HUES6 (cell line): ENCODE measurements at regions not wholly inside any gene's neighbourhood (a gene's known extent, or its start where the extent isn't known, plus 50 kb on each side); places are given as distances from the start of the nearest gene placed in this dataset.

Experiments used
- H3K27ac ChIP-seq: 2 replicates; pipeline ENCODE4 v1.7.0; 2013; ENCODE audit warnings: low read depth, mild to moderate bottlenecking, low read length, inconsistent platforms
- H3K27me3 ChIP-seq: 2 replicates; pipeline ENCODE4 v1.6.1; 2013; ENCODE audit warnings: low read length; ENCODE audit not compliant: control insufficient read depth, insufficient read depth
- H3K36me3 ChIP-seq: 2 replicates; pipeline ENCODE4 v1.6.1; 2013; ENCODE audit warnings: low read length; ENCODE audit not compliant: control insufficient read depth, insufficient read depth
- H3K4me1 ChIP-seq: 2 replicates; pipeline ENCODE4 v1.6.1; 2013; ENCODE audit warnings: low read length; ENCODE audit not compliant: control insufficient read depth, insufficient read depth
- H3K4me3 ChIP-seq: 2 replicates; pipeline ENCODE4 v1.5.1; 2013; ENCODE audit warnings: low read depth, low read length
- H3K9ac ChIP-seq: one replicate; pipeline ENCODE4 v1.6.1; 2013; ENCODE audit warnings: mild to moderate bottlenecking, low read length
- H3K9me3 ChIP-seq: 2 replicates; pipeline ENCODE4 v1.6.1; 2013; ENCODE audit warnings: low read depth, low read length; ENCODE audit not compliant: control insufficient read depth, insufficient read depth

GRCh38 chr14:98598576-98598975, 673.4 kb downstream of the BCL11B start:
- H3K4me3 ChIP-seq, result no peak overlapping the region
- H3K9ac ChIP-seq, result no peak overlapping the region
- no peak overlapping the region for H3K27ac ChIP-seq
- H3K9me3 ChIP-seq, result peaks cover 16% of the 10 kb centered on the region
- H3K4me1 ChIP-seq, result no peaks in the 10 kb centered on the region
- H3K27me3 ChIP-seq, result no peaks in the 10 kb centered on the region
- no peaks in the 10 kb centered on the region for H3K36me3 ChIP-seq

GRCh38 chr14:98599082-98599481, 672.9 kb downstream of the BCL11B start:
- Histone ChIP-seq H3K27me3 (no peaks in the 10 kb centered on the region), H3K4me1 (no peaks in the 10 kb centered on the region), H3K36me3 (no peaks in the 10 kb centered on the region), H3K9ac (no peak overlapping the region), H3K4me3 (no peak overlapping the region), H3K9me3 (peaks cover 16% of the 10 kb centered on the region), H3K27ac (no peak overlapping the region)

GRCh38 chr14:98602983-98603382, 669.0 kb downstream of the BCL11B start:
- H3K4me1 ChIP-seq, result no peaks in the 10 kb centered on the region
- no peak overlapping the region for H3K27ac ChIP-seq
- H3K9me3 ChIP-seq, result peaks cover 2% of the 10 kb centered on the region; the same call in 1 of the 2 replicates
- H3K27me3 ChIP-seq, result no peaks in the 10 kb centered on the region
- no peak overlapping the region for H3K9ac ChIP-seq
- no peak overlapping the region for H3K4me3 ChIP-seq
- no peaks in the 10 kb centered on the region for H3K36me3 ChIP-seq

GRCh38 chr14:98605043-98605442, 667.0 kb downstream of the BCL11B start:
- no peak overlapping the region for H3K27ac ChIP-seq
- H3K9ac ChIP-seq, result no peak overlapping the region
- no peaks in the 10 kb centered on the region for H3K4me1 ChIP-seq
- no peak overlapping the region for H3K4me3 ChIP-seq
- no peaks in the 10 kb centered on the region for H3K27me3 ChIP-seq
- H3K9me3 ChIP-seq, result no peaks in the 10 kb centered on the region
- H3K36me3 ChIP-seq, result no peaks in the 10 kb centered on the region

GRCh38 chr14:98606041-98606640, 665.9 kb downstream of the BCL11B start:
- Histone ChIP-seq H3K4me3 (no peak overlapping the region), H3K27me3 (no peaks in the 10 kb centered on the region), H3K36me3 (no peaks in the 10 kb centered on the region), H3K27ac (no peak overlapping the region), H3K9me3 (no peaks in the 10 kb centered on the region), H3K9ac (no peak overlapping the region), H3K4me1 (no peaks in the 10 kb centered on the region)

- H3K9me3 ChIP-seq, result no peaks in the 10 kb centered on the region
- no peaks in the 10 kb centered on the region for H3K4me1 ChIP-seq
- no peak overlapping the region for H3K9ac ChIP-seq
- no peaks in the 10 kb centered on the region for H3K36me3 ChIP-seq
- no peak overlapping the region for H3K4me3 ChIP-seq
- H3K27me3 ChIP-seq, result no peaks in the 10 kb centered on the region
- H3K27ac ChIP-seq, result no peak overlapping the region
Observed at GRCh38 chr14:98606816-98607215, 665.2 kb downstream of the BCL11B start.

GRCh38 chr14:98607341-98607910, 664.6 kb downstream of the BCL11B start:
- Histone ChIP-seq H3K27me3 (no peaks in the 10 kb centered on the region), H3K9me3 (no peaks in the 10 kb centered on the region), H3K4me1 (no peaks in the 10 kb centered on the region), H3K27ac (no peak overlapping the region), H3K4me3 (no peak overlapping the region), H3K9ac (no peak overlapping the region), H3K36me3 (no peaks in the 10 kb centered on the region)

GRCh38 chr14:98608071-98609060, 663.6 kb downstream of the BCL11B start:
- Histone ChIP-seq H3K4me3 (no peak overlapping the region), H3K4me1 (no peaks in the 10 kb centered on the region), H3K9me3 (no peaks in the 10 kb centered on the region), H3K27me3 (no peaks in the 10 kb centered on the region), H3K36me3 (no peaks in the 10 kb centered on the region), H3K9ac (no peak overlapping the region), H3K27ac (no peak overlapping the region)

GRCh38 chr14:98612434-98613200, 659.4 kb downstream of the BCL11B start:
- Histone ChIP-seq H3K4me3 (no peak overlapping the region), H3K27ac (no peak overlapping the region), H3K9ac (no peak overlapping the region), H3K4me1 (no peaks in the 10 kb centered on the region), H3K9me3 (peaks cover 12% of the 10 kb centered on the region; the same call in 1 of the 2 replicates), H3K36me3 (no peaks in the 10 kb centered on the region), H3K27me3 (no peaks in the 10 kb centered on the region)

GRCh38 chr14:98614741-98615140, 657.3 kb downstream of the BCL11B start:
- no peaks in the 10 kb centered on the region for H3K27me3 ChIP-seq
- H3K4me3 ChIP-seq, result no peak overlapping the region
- peaks cover 19% of the 10 kb centered on the region for H3K9me3 ChIP-seq

More at GRCh38 chr14:98614741-98615140, 657.3 kb downstream of the BCL11B start:
- no peaks in the 10 kb centered on the region for H3K4me1 ChIP-seq
- H3K36me3 ChIP-seq, result no peaks in the 10 kb centered on the region
- H3K27ac ChIP-seq, result no peak overlapping the region
- no peak overlapping the region for H3K9ac ChIP-seq
